GM19351 (cell line): ENCODE measurements at regions not wholly inside any gene's neighbourhood (a gene's known extent, or its start where the extent isn't known, plus 50 kb on each side); places are given as distances from the start of the nearest gene placed in this dataset.

Experiments
- ATAC-seq: cut with Tn5 transposase; IDR thresholded peaks from one replicate; pipeline ENCODE4 v1.9.1; 2021; ENCODE audit warnings: mild to moderate bottlenecking, moderate library complexity; ENCODE audit not compliant: unreplicated experiment

DNA sequence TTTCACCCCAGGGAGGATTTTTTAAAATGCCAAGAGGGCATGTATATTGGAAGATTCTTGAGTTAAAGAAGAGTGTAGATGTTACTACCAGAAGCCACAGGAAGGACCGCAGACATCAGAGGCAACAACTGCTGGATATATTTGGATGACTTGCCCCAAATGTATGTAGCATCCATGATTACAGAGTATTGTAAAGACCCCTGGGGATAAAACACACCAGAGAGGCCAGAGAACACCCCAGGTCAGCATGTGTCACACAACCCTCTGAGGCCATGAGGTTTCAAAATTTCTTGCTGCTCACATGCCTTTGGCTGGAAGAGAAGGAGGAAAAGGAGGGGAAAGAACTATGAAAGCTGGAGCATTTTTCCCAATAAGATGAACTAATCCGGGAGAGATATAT lies 108.0 kb upstream of the LSM8 start:
- ATAC-seq = no peak

DNA sequence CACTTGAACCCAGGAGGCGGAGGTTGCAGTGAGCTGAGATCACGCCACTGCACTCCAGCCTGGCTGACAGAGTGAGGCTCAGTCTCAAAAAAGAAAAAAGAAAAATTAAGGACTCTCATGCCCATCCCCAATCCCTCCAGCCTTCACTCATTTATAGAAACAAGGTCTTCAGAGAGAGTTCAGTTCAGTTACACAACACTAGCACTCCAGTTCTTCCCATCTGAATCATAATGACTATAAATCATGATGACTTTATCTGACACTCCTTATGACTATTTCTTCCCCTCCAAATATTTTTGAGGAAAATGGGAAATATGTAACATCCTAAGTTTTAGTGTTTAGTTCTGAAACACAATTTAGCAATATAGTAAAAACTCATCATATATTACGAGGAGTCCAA lies 107.4 kb upstream of the LSM8 start:
- no peak for ATAC-seq

DNA sequence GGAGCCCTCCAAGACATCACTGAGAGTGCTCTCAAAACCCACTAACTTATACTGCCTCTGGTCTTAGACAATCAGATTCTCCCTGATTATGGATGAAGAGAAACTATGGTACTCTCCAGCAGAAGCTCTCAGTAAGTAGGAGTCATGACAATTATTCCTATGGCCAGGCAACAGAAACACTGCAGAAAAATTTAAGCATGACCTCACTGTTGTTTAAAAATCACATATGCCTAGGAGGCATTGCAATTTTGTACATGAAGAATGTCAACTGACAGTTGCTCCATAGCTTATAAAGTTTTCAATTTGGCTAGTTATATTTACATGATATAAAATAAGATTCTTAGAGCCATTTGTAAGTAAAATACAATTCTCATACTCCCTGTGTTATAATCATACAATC lies 105.9 kb upstream of the LSM8 start:
- ATAC-seq = no peak

DNA sequence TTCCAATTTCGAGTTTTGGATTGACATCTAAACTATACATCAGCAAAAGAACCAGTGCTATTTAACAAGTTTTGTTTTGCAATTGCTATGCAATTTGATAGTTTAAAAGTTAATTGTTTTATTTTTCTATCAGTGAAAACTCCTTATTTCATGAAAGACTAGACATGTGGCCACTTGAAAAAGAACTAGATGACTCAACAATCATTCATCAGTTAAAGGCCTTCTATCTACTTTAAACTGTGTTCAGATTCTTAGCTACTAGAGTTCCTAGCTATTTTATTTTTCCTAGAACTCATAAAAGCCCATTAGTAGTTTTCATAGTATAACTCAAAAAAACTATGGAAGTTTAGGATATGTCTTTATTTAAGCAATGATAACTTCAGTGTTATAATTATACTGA lies 104.6 kb upstream of the LSM8 start:
- no peak for ATAC-seq

DNA sequence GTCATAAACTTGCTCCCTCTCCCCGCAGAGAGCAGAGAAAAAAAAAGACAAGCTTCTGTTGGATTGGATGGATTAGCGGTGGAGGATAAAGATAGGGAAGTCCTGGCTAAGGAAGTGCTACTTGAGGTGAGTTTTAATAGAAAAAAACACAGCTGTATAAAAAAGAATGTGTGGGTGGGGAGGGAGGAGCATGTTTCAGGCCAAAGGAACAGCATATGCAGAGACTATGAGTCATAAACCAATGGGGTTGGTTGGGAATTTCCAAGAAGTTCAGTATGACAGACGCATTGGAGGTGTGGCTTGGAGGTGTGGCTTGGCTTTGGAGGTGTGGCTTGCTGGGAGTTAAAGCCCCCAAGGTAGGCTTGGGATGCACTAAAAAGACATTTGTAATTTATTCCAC lies 103.0 kb upstream of the LSM8 start:
- ATAC-seq = peak; percentile 94

DNA sequence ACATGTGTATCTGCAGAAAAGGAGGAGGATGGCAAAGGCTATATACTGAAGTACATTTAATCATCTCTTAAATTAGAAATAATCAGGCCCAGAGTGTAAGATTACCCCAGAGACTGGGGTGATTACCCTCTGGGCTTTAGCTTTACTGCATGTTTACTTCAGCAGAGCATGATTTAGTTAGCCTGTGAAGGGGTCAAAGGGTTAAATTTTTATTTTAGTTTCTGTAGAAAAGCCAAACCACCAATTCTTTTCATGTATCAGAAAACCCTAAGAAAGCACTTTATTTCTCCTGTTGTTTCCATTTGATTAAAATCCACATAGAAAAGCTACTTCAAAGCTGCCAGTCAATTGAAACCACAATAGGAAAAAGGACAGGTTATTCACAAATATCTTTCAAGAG lies 101.5 kb upstream of the LSM8 start:
- no peak for ATAC-seq

DNA sequence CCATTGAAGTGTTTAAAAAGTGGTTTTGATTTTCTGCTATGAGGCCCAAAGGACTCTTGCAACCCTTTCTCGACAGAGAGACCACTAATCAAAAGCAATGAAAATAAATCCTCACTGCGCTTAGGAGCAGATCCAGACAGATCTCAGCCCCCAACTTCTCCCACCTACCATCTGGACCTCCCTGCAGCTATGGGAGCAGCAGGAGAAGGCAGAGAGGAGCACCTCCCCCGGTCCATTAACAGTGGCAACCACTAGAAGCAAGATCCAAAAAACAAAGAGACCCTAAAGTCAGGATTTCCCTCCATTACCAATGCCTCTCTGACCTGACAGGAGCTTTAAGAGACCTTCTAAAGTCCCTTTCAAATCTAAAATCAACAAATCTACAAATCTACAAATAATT lies 99.0 kb upstream of the LSM8 start:
- ATAC-seq = no peak

DNA sequence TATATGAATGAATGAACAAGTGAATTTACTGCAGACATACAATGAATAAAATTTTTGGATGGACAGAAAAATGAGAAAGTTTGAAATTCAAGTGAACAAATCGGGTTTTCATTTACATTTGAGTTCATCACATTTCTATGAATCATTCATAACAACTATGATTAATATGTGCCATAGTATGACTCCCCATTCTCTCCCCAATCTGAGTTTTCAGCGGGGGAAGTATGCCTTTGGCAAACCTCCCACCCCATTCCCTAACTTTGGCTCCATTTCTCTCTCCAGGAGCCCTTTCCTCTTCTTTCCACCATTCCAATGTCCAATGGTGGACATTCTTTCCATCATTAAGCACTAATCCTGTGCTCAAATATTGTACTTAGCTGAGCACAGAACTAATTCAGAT lies 96.8 kb upstream of the LSM8 start:
- no peak for ATAC-seq

DNA sequence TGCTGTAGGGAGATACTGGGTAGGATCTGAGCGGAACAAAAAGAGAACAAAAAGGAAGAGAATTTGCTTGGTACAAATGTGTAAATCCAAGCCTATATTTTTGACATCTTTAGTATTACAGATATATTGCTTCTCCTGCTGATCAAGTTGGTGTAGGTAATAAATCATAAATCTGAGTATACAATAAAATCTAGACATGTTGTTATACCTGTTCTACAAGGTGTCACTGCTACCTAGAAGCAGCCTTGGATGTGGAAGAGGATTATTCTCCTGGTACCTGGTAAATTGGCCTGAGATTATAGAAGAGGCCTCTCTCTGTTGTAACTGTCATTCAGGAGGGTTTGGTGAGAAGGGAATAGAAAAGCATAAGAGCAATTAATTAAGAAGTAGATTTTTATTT lies 89.9 kb upstream of the LSM8 start:
- no peak for ATAC-seq

DNA sequence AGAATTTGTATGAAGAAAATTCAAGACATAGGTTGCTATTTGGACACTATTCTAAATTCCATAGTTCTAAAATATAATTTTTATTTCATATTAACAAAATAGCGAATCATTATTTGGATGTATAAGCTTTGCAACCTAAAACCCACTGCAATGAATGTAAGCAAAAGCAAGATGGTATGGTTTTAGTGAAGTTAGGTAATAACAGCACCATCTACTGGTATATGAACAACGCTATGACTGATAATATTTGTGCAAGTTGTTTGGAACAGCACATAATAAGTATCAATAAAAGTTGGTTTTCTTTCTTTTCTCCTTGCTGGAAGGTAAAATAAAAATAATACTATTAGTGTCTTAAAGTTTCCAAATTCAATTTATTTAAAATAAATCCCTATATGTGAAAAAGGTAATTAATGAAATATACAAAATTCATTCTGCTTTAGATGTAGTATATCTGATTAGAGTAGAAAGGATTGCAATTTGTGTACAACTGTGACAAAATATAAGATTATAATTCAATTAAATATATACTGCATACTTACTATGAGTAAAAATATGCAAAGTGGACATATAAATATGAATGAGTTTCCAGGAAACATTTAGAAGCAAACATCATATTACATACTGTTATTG lies 79.0 kb upstream of the LSM8 start:
- peak; percentile 78 for ATAC-seq

DNA sequence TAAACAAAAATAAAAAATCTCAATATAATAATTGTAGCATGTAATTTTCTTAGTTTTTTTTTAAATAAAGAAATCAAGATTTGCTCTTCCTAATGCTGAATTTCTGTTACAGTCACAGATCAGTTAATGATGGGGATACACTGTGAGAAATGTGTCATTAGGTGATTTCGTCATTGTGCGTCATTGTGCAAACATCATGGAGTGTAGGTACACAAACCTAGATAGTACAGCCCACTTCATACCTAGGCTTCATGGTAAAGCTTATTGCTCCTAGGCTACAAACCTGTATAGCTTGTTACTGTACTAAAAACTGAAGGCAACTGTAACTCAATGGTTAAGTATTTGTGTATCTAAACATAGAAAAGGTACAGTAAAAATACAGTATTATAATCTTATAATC lies 74.4 kb upstream of the LSM8 start:
- ATAC-seq = peak; percentile 11

DNA sequence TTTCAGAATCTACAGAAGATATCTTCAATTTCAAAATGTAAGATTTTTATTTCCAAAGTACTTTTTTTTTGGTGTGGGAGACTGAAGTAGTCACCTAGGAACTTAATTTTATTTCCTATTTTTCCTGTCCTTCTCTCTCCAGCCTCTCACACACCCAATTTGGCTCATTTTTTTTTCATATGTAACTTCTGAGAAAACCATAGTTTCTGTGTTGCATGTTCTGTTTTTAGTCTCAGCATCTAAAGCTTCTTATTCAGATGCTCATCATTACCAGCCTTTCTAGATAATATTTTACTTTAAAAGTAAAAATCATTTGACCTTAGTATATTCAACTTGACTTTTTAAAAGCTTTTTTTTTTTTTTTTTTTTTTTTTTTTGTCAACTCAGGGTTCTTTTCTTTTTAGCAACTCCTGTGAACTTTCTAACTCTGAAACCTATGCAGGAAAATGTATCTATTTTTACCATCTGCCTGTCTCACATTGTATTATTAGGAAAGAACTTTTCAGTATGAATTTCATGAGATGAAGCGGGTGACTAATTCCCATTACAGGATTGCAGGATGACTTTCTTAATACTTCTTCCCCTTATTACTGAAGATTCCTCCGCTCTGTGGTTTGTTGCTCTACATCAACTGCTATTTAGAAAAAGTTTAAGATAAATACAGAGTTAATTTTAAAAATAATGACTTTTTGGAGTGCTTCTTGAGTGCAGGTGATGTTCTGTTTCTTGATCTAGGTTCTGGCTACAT lies 73.6 kb upstream of the LSM8 start:
- ATAC-seq = peak; percentile 43

DNA sequence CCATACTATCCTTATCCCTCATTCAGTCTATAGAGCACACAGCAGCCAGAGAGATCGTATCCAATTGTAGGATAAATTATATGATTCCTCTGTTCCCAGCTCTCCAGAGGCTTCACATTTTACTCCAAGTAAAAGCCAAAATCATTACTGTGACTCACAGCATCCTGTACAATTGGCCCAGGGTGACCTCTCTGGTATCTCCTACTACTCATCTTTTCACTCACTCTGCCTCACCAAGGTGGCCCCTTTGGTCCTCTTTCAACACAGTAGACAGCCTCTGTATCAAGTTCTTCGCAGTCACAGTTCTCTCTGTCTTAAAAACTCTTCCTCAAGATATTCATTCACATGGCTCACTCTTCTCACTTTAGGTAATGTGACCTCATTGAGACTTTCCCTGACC lies 72.6 kb upstream of the LSM8 start:
- no peak for ATAC-seq

DNA sequence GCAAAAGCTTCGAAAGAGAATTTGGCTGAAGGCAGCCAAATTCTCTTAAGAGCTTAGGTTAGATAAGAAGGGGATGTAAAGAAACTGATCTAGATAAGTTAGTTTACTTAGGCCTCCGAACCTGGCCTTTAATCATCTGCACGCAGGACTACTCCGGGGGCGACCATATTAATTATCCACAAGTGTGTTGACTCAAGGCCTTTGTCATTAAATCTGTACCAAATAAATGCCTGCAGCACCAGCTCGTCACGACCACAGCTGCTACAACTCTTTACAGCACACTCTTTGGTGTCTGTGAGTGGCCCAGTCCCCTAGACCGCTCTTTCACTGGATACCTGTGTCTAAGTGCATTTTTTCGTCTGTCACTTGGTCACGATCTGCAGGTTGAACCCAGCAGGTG lies 69.8 kb upstream of the LSM8 start:
- ATAC-seq = no peak

DNA sequence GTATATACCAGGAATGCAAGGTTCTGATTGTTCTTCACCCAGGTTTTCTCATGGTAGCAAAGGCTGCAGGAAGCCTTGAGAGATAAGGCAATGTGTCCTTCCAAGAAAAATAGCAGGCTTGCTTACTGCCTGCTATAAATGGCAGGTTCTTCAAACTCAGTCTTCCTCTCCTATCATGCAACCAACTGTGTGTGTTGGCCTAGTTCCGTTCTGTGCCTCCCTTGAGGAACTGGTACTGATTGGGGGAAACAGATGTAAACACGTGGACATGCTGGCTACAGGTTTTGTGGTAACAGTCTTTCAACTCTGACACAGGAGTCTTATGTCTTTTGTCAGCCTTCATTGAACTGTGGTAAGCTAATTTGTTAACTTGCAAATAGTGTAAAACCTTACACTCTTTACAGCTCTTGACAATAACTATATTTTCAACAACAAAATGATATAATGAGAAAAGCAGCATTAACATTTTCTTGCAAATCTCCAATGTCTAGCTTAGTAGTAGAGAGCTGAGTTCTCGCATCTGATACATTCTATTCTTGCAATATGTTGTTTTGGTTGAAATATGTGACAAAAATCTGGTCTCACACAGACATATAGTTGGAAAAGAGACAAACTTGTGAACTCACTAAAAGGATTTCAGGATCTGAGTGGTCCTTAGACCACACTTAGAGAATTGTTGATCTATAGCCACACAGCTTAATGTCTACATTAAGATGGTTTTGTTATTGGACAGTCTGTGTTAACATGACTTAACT lies 54.7 kb upstream of the LSM8 start:
- ATAC-seq = peak; percentile 90

DNA sequence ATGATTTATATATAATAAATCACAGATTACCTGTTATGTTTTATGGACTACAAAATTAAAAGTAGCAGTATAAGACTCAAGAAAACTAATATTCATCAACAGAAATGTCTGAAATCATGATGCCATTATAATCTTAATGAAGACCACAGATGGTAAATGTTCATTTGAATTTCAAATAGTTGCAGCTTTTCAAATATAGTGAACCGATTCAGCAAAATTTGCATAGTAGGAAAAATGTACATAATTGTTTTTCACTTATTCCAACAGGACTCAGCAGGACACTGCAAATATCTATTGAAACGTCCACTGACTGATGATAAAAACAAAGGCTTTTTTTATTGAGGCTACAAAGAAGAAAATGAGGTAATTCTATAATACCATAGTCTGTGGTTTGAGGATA lies 51.2 kb upstream of the LSM8 start:
- ATAC-seq = no peak
